Glomerular endothelial cell (primary cell): ENCODE measurements at regions not wholly inside any gene's neighbourhood (a gene's known extent, or its start where the extent isn't known, plus 50 kb on each side); places are given as distances from the start of the nearest gene placed in this dataset.

ENCODE experiments used
- DNase-seq: peaks from one replicate; pipeline ENCODE4 v3.0.0-alpha.2; 2011; ENCODE audit warnings: low read depth, low spot score; ENCODE audit errors: extremely low read depth

DNA sequence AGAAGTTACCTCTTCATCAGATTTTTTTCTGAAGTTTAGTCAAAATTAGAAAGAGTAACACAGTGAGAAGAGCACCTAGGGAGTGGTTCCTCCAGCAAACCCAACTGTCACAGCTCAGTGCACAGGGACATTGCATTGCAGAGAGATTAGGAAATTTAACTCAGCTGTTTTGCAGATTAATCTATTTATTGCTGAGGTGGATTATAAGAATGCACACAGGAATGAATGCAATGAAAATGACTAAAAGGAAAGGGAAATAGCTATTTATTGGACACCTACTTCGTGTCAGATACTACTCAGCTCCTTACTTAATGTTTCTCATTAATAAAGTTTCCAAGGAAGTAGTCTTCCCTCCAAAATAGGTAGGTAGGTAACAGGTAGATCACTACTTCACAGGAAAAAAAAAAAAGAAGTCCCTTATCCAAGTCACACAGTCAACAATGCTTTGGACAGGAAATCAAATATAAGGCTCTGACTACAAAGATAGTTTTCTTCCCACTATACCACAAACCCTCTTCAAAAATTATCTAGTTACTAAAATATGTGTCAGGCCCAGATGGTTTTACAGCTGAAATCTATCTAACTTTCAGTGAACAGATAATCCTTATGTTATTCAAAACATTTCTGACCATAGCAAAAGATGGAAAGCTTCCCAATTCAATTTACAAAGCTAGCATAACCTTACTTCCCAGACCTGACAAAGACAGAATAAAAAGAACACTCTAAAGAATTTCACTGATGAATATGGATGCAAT is 442.2 kb upstream of the MPDZ start:
- no peak for DNase-seq

DNA sequence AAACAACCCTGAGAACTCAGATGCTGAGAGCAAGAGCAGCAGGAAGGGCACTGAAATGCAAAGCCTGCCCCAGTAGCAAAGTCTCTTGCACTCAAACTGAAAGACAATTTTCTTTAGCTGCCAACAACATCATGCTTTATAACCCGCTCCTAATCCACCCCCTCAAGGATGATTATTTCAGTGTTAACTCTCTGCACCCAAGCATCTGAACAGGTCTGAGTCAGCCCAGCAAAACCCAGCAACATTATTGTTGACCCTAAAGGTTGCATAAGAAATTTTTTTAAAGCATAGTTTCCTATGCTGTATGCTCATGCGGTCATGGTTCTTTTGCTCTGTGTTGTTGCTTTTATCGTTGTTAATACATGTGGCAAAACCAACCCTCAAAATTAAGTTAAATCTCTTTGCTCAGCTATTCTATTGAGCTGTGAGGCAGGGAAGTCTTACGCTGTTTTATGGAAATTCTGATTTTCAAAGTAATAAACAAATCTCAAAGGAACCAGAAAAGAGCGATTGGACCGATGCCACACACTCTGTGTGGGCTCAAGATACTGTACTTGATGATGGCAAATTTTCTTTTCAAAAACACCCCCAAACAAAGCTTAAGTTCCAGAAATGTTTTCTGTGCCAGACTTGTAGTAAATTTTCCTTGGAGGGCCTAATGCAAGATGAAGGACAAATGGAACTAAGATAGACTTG is 440.6 kb upstream of the MPDZ start:
- DNase-seq, result no peak

DNA sequence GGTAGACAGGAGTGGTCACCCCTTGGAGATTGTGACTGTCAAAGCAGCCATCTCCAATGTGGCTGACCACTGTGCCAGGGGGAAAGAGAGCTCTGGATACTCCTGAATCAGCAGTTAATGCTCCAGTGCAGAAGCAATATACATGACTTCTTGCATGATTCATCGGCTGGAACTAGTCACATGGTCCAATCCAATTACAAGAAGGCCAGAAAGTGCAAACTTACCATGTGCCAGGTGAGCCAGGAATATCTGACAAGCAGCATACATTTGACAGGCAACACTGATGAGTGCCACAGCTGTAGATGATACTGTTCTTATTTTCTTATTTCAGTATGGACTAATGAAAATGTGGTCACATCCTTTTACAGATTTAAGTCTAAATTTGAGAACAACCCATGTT is 440.0 kb upstream of the MPDZ start:
- no peak for DNase-seq

DNA sequence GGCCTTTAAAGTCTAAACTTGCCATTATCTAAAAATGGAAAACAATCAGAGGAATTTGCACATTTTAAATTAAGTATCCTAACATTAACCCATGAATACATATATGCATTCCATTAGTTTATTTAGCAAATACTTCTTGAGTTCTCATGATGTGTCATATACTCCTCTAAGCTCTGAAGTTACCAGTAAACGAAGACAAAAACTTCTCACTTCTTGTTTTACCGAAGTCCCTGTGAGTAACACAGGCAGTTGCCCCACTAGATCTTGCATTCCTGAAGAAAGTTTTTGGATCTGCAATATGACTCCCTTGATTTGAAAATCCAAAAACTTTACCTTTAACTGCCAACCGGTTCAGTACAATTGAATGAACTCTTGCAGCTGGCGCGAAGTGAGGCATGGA is 439.0 kb upstream of the MPDZ start:
- no peak for DNase-seq

DNA sequence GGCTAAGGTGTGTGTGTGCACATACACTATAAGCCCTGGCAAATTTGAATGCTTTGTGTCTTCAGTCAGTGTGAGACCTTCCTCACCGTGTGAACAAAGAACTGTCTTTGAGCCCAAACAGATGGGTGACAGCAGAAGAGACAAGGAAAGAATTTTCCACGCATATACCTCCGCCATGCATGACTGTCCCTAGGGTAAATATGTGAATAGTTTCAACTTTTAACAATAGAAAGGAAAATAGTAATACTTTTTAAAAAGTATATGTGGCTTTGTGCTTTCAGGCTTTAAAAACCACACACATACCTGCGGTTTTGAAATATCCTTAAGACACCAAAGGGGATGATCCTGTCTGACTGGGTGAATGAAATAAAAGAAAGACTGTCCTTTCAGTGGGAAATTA is 438.6 kb upstream of the MPDZ start:
- no peak for DNase-seq

DNA sequence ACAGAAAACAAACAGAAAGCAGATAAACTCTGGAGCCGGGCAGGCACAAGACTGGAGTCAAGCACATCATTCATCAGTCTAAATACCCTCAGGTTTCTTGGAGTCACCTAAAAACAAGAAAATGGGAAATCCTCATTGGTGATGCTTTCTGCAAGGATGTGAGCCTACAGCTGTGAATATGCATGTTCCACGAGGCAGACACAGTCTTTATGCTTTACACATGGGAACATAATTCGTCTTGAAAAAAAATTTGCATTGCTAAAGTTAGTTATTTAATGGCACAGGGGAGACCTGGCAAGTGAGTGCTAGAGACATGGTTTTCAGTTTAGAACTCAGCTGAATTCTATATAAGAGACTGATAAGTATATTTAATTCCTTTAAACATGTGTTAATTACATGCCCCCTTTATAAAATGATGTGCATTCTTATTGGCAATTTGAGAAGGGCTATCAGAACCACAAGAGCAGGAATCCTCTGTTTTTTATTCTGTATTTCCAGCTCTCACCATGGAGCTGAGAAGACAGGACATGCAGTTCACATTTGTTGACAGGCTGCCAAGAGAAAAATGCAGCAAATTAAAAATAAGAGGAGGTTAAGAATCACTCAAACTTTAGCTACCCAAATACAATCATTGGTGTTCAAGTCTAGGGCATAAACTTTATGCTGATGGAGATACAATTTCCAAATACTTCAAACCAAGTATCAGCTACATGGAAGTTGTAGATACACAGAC is 438.0 kb upstream of the MPDZ start:
- no peak for DNase-seq

DNA sequence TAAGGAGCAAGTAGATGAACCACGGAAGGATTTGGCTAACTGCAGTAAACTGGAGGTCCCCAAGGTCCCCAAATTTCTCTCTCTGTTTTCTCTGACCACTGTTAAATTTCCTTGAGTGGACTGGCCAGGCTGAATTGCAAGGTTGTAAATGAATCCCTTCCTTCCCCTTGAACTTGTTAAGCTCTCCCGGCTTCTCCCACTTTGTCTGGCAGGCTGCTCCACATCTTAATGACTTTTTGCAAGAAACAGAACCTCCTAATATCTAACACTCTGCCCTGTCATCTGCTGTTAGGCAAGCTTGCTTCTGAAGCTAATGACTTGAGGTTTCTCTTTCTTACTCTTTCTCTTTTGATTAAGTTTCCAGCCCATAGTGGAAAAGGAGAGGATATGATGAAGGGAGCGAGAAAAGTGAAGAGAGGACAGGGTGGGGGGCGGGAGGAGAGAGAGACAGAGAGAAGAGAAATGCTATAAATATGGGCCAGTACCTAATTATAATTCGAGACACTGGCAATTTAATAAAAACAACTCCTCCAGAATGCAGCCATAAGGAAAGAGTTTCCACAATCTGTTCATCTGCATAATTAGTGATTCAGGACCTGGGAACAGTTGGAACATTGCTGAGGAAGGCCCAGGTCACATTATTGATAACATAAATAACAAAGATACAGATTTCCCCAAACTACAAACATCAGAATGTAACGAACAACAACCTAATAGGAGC is 437.3 kb upstream of the MPDZ start:
- no peak for DNase-seq

DNA sequence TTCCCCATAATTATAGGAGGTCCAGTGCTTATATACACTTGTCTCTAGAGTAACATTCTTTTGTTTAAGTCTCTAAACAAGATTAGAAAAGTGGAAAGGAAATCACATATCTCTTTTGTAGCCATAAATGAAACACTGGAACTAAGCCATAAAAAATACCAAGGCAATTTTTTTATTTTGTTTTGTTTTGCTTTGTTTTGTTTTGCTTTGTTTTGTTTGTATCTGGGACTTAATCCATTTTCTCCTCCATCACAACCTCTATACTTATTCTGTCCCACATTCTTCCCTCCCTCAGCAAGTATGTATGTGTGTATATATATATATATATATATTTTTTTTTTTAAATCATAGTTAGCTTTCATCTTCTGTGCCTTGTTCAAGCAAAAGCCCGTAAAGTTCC is 436.6 kb upstream of the MPDZ start:
- DNase-seq, result no peak

DNA sequence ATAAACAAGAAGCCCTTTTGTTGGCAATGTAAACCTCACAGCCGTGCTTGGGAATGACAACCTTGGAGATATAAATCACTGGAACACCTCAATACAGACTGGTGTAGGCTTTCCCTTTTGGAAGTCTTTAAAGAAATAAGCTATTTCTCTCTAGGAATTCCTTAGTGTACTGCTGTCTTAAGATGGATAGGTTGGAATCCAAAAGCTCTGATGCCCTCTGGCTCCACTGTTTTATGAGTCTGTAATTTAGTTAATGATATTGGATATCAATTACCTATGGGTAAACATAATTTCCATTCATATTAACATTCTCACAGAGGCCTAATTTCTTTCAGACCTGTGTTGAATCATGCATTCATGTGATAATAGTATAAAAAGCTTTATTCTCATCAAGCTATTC is 435.9 kb upstream of the MPDZ start:
- no peak for DNase-seq

DNA sequence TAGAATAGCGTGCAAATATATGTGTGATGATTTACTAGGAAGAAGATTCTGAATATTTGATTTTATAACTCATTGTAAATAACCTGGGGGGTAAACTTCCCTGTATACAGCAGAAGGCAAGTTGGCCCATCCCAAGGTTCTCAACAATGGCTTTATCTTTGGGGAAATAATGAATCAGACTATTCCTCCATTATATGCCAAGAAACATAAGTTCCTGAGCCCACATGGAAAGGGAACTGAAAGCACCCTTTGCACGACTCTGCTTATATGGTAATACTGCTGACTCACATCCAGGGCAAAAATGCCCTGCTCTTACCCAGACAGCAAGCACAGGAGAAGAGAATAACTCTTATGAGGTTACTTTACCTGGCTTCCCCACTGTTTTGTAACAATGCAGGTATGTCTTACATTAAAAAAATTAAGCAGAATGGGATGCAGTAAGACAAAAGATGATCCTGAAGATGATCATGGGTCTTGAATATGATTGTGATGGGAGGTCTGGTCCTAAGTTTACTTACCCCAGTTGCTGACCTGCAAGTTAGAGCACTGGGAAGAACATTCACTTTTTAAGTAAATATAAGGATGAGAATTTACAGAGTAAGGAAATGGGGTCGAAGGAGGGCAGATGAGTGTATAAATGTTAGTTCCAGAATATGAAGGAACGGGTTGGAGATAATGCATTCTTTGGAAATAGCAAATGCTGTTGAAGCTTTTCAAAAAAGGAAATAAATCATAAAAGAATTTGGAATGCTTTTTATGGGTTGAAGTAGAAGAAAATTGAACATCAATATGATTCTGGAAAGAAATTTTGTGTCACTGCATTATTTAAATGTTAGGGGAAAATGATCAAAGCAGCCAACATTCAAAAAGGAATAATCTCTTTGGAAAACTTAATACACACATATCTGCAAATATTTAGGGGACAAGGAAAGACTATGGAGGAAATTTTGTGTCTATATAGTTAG is 428.4 kb upstream of the MPDZ start:
- DNase-seq, result peak; percentile 97

DNA sequence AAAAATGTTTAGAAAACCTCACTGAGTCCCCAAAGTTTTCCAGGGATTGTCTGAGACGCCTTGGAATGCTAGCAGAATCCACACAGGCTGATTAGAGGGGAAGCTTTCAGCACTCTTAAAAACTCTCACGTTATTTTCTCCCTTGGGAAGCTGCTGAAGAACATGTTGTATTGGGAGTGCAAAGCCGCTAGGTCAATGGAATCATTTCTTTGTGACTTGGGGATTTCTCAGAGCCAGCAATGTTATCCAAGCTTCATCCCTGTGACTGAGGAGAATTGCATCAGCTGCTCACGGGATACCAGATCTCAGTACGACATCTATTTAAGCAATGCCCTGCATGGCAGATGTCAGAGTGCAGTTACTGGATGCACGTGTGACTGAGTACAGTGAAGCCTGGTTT is 426.4 kb upstream of the MPDZ start:
- no peak for DNase-seq

DNA sequence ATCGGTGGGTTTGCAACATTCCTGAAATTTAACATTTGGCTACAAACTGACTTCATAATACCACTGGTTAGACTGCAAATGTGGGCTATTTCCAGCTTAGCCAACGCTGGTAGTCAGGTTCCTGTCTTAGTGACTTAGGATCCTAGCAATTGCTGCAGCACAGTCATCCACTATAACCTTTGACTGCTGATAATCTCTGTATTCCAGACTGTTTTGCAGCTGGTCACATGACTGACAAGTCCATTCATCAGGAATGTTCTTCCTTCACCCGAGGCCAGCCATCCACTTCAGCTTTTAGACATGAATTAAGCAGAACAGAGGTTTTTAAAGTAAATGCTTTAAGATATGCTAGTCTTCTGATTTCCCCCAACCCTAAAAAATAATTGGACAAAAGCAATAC is 425.9 kb upstream of the MPDZ start:
- no peak for DNase-seq

DNA sequence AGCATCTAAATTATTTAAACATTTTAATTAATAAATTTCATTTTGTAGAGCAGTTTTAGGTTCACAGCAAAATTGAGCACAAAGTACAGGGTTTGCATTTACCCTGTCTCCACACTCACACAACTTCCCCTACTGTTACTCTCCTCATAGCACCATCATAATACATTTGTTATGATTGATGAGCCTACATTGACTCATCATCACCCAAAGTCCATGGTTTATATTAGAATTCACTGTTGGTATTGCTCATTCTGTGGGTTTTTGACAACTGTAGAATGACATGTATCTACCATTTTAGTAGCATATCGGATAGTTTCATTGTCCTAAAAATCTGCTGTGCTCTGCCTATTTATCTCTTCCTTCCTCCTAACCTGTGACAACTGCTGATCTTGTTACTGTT is 411.1 kb upstream of the MPDZ start:
- no peak for DNase-seq

DNA sequence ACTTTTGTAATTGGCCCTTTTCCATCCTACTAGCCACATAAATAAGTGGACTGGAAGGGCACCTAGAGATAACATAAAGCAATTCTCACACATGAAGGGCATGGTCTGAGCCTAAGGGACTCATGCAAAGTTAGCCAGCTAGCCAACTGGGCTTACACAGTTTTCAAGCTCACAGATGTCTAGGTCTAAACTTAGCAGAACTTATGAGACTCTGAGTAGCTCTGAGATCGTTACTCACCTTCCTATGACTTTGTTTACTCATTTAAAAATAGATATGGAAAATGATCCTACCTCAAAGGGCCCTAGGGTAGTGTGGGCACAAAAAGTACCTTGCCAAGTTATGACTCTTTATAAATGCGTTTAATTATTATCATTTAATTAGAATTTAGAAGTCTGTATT is 410.4 kb upstream of the MPDZ start:
- no peak for DNase-seq

DNA sequence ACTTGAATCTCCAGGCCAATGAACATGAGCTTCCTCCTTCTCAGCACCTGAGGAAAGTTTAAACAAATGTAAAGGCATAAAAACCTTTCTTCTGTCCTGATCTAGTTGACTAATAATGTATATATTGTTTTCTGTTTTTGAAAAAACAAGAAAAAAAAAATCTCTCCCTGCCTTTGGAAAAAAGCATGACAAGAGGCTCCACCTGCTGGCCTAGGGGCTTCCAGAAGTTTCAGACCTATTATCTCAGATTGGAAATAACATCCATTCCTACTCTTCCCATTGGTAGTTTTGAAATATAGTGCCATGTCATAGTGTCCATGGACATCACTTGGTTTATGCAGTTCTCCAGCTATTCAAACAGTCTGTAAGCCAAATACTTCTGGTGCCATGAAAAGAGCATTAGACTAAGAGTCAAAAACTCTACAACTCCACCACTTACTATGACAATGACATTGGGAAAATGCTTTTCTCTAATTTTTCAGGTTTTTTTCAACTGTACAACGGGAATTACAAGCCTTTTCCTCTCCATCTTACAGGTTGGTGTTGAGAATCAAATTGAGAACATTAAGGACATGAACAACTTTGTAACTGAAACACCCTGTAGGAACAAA is 409.6 kb upstream of the MPDZ start:
- no peak for DNase-seq

DNA sequence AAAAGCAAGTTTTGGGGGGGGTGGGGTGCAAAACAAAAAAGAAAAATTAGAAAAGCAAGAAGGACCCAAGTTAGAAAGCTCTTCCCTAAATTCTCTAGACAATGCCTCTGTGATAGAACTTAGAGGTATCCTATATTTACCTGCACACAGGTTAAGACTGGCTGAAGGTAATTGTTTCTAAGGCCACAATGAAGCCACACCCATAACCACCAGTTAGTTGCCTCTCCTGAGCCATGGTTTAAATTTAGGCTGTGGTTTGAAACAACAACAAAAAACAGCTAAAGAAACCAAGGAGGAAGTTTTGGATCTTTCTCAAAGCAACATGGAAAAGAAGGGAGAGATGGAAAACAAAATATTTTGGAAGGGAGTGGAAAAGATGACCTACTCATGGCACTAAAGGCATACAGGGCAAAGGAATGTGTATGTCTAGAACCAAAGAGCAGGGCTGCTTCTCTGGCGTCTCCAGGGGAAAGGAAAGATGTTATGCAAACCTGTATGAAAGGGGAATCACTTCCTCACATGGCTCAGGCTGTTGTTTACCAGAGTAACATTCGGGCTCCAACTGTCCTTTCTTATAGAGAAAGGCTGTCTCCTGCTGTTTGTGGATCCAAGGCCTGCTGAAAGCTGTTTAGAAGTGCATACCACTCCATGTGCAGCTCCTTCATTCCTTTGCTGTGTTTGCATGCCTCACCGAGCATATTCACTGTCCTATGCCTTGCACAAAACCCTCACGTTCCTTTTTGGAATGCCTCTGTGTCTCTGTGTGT is 408.9 kb upstream of the MPDZ start:
- no peak for DNase-seq

DNA sequence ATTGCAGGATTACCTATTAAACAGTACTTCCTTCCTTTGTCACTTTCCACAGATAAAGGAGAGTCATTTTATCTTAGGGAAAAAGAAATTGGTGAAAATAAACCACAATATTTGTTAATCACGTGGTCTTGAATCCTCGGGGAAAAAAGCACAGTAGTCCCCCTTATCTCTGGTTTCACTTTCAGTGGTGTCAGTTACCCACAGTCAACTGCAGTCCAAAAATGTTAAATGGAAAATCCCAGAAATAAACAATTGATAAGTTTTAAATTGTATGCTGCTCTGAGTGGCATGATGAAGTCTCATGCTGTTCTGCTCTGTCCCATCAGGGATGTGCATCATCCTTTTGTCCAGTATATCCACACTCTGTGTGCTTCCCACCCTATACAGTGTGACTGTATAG is 405.2 kb upstream of the MPDZ start:
- no peak for DNase-seq

DNA sequence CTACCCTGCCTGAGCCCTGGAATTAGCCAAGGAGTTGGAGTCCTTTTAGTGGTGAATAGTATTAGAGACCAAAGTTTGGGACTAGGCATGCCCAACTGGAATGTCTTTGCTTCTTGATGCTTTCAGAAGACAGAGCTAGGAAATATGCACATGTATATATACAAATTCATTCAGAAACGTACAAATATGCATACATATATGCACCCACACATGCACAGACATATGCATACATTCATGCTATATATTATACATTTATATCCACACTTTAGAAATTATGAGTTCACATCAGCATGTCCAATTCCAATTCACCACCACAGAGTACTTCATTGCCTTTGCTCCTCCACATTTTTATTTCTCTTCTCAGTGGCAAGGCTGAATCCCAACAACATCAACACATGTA is 398.3 kb upstream of the MPDZ start:
- no peak for DNase-seq

DNA sequence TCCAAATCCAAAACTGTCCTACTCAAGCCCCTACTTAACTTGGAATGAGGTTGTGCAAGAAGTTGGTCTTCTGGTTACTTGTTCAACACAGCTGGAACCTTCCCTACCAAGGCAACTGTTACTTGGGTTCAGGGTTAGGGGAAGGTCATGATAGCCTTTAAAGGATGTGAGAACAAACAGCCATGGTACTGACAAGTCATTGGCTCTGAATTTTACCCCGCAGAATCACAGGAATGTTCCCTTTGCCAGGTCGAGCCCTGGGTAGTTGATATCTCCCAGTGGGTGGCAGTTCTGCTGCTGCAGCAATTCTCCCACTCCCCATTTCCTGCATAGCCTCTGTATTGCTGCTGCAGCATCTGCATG is 396.1 kb upstream of the MPDZ start:
- DNase-seq, result no peak
